RPMI8226 (cell line): ENCODE measurements at regions not wholly inside any gene's neighbourhood (a gene's known extent, or its start where the extent isn't known, plus 50 kb on each side); places are given as distances from the start of the nearest gene placed in this dataset.
"Not testable (repeated sequence)": the region's sequence is repeated elsewhere in the genome, so short reads cannot be mapped to it uniquely, and the experiment has no call there.

Experiments
- DNase-seq: peaks from one replicate; pipeline ENCODE4 v3.0.0-alpha.2; 2015

DNA sequence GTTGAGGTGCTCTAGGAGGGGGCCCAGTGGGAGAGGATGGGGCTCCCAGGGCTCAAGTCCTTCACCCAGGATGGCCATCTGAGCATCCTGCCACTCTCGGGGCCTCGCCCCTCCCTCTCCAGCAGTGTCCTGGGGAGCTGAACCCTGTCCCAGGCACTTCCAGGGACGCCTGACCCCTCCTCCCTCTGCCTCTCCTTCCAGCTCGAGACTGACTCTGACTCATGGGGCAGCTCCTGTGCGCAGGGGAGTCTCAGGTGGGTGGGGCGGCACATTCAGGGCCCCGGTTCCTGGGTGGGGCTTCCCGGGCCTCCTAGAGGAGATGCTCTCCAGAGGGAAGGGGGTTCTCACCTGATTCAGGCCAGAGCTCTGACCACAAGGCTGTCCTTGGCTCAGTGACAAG, 77.1 kb upstream of the IGLL5 start:
- DNase-seq = no peak

DNA sequence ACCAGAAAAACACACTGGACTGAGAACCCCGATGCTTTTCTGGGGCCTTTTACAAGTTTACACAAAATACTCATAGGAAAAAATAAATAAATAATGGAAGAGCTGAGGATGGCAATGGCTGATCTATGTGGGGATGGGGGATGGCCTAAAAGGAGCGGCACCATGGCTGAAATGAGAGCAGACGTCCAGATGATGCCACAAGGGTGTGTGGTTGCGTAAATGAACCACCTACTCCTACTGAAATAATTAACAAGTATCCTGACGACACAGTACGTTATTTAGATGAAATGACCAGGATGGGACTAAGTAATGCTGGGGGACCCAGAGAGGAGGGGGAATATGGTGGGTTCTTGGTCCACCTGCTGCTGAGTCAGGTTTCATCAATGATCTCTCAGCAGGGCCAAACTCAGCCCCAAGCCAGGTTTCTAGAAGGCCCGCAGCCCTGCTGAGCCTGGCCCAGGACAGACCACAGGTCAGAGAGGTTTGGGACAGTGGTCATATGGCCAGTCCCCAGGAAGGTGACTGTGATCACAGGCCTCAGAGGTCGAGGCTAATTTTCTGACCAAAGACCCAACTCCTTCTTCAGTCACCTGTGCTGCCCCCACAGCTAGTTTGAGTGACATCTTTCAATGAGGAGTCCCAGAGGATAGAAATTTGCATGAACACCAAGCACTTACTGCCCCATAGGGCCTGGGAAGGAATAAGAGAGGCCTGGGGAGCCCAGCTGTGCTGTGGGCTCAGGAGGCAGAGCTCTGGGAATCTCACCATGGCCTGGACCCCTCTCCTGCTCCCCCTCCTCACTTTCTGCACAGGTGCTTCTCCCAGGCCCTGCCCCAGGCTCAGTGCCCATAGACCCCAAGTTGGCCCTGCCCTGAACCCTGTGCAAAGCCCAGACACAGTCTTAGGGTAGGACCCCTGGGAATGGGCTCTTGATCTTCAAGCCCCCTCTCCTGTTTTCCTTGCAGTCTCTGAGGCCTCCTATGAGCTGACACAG, 76.3 kb upstream of the IGLL5 start:
- DNase-seq = no peak

DNA sequence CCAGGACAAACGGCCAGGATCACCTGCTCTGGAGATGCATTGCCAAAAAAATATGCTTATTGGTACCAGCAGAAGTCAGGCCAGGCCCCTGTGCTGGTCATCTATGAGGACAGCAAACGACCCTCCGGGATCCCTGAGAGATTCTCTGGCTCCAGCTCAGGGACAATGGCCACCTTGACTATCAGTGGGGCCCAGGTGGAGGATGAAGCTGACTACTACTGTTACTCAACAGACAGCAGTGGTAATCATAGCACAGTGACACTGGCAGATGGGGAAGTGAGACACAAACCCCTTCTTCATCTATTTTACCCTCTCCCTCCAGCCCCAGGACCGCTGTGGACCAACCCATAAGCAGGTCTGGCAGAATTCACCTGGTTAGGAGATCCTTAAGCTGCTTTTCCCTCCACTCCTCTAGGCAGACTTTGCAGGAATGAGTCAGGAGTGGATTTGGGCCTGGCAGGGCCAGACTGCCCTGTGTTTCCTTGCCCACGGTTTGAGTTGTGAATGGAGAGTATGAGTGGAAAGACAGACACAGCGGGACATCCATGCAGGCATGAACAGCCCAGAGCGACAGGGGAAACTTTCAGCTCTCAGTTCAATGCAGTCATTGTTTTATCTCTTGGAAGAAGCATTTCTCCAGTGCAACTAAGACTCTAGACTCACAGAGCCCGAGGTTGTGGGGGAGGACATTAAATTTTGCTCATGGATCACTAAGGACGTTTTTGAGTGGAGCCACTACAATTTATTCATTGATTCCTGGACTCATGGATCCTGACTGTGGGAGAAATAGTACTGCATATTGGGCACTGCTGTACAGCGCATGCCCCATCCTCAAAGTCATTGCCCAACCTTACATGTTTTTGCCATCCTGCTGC, 75.3 kb upstream of the IGLL5 start:
- DNase-seq = no peak

DNA sequence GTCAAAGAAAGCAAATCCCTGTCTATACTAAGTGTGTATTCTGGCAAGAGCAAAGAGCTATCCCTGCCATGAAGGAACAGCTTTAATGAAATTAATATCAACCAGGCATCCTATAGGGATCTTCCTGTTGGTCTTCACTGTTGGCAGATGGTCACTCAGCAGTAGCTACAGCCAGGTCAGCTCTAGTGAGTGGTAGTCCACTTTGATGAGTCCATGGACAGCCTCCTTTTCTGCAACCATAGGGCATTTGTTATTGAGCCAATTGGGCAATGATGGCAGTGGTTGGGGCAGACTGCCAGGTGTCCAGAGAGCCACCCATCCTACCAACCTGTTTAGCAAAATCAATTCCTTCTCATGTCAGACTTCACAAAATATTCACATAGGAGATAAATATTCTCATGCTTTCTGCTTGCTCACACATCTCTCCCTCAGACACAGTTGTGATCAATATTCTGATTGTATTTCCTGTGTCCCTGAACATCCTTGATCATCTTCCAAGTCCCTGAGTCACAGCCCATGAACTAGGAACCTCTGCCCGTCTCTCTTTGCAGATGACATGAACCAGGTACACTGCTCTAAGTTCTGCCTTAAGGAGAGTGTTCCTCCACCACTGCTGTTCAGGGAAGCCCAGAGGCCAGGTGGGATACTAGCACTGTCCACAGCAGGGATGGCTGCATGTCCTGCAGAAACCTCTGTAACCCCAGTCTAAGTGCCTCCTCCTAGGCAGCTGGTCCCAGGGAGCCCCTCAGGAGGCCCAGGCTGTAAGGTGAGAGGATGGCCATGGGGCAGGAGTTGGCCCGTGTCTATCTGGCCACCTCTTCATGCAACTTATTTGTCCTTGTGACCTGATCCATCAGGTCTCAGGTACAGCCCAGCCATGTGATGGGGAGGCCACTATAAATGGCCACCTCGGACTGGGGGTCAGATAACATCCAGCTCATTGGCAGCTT, 74.2 kb upstream of the IGLL5 start:
- no peak for DNase-seq

DNA sequence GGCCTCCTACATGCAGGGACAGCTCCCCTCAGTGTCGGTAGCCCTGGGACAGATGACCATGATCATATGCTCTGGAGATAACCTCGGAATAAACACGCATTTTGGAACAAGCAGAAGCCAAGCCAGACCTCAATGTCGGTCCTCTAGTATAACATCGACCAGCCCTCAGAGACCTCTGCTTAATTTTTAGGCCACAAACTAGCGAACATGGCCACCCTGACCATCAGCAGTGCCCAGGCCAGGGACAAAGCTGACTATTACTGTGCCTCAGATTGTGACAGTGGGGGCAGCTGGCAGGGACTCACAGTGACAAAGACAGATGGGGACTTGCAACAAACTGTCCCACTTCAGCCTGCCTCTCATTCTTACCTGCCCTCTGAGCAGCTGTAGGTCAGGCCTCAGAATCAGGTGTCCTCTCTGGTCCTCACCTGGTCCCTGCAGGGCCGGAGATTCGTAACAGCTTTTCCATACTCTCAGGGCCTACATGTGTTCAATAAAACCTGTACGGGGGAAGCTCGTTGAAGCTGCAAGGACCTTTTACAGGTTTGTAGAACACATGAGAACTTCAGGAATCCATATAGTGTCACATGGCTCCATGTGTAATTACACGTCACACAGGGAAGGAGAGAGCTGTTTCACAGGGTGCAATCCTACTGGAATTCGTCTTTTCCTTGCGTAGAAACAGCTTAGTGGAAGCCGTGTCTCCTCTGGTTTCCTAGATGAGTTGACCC, 72.8 kb upstream of the IGLL5 start:
- no peak for DNase-seq

DNA sequence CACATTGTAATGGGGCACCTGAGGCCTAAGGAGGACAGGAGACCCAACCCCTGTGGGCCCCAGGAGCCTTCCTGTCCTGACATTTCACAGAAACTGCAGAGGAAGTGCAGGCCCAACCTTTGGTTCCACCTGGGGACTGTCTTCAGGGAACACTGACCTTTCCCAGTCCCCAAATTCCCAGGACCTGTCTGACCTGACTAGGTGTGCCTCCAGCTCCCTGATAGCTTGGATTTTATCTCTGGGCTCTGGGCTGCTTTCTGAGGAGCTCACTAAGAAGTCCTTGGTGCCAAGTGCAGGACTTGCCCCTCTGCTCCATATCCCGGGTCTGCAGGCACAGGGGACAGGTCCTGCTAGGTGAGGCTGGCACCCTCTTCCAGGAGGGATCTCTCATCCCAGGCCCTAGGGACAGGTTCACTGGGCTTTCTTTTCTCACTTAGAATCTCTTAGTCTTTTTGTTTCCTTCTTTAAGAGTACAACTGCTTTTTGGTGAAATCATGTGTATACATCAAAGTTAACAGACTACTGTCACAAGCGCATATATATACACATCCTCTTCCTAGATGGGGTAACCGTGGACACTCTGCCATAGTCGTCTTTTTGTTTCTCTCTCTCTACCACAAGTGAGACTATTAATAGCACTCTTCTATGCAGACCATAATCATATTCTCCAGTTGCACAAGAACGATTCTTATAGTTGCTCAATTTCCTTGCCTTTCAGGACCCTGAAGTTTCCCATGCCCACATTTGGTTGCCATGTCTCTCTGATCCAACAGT, 72.0 kb upstream of the IGLL5 start:
- no peak for DNase-seq

DNA sequence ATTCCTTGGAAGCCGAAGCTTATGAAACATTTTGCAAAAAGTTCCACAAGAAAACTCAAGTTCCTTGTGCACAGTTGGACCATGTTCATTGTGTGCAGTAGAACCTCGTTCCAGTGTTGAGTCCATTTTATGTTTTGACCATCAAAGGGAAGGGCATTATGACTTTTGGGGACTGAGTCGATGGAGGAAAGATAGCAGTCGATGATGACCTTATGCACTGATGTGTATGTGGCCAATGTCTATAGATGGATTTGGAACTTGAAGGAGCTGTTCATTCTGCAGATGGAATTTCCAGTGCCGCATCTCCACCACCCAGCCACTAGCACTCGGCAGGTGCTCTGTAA, 71.5 kb upstream of the IGLL5 start:
- no peak for DNase-seq

DNA sequence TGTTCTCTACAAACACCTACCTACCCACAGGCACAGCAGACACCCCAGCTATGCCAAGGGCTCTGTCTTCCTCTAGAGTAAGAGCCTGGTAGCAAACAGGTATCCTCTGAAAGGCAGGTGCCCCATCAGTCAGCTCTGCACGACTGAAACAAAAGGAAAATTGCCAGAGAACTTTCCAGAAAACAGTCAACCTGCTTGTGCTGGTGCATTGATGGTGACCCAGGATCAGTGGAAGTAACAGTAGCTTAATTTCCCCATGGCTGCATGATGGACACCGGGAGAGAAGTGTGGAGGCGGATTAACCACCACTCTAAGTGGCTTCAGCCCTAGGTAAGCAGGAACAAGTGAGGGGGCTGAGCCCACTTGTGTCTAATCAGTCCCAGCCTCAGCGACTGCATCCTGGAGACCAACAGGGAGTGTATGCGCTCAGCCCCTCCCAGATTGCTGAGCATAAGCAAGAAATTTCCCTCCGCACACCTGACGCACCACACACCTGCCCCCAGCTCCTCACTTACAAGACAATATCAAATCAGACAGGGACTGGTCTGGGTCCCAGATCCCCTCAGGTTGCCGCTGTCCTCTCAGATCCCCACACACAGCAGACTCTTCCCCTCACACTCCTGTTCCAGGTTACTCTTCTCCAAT, 70.7 kb upstream of the IGLL5 start:
- no peak for DNase-seq

DNA sequence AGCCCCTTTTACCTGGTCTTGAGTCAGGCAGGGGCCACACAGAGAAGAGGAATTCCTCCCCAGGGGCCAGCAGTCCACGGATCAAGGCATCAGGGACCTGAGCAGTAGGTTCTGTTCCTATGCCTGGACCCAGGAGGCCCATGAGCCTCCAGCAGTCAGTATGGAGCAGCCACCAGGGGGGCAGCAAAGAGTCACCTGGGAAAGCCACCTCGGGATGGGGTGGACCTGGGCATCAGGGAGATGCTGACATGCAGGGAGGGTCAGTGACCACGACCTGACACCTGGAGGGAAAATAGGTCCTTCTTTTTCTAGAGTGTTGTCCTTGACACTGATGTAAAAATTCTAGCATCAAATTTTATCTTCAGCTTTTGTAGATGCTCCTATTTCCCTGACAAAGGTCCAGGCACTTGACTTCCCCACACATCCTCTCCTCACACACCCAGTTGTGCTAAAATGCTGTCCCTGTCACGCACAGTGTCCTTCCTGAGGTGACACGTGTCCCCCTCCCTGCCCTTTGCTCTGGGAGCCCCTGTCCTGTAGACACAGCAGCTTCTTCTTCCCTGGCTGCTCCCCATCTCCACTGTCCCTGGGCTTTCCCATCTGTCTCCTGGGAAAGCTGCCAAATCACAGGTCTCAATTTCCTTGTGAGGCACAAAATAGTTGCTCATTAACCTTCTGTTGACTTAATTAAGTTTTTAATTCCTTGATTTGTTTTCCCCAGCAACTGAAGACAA, 70.0 kb upstream of the IGLL5 start:
- no peak for DNase-seq

DNA sequence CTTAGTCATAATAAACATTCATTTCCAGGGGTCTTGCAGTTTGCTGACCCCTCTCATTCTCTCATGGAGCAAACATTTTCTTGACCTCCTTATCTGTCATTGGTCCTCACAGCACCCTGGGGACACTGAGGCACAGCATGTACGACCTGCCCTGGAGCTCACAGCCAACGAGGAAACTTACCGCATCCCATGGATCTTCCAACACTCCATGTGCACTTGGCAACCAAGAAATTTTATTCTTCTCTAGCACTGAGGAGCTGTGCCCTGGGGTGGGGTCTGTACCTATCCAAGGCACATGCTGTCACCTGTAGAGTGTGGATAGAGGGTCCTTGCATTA, 69.4 kb upstream of the IGLL5 start:
- no peak for DNase-seq

DNA sequence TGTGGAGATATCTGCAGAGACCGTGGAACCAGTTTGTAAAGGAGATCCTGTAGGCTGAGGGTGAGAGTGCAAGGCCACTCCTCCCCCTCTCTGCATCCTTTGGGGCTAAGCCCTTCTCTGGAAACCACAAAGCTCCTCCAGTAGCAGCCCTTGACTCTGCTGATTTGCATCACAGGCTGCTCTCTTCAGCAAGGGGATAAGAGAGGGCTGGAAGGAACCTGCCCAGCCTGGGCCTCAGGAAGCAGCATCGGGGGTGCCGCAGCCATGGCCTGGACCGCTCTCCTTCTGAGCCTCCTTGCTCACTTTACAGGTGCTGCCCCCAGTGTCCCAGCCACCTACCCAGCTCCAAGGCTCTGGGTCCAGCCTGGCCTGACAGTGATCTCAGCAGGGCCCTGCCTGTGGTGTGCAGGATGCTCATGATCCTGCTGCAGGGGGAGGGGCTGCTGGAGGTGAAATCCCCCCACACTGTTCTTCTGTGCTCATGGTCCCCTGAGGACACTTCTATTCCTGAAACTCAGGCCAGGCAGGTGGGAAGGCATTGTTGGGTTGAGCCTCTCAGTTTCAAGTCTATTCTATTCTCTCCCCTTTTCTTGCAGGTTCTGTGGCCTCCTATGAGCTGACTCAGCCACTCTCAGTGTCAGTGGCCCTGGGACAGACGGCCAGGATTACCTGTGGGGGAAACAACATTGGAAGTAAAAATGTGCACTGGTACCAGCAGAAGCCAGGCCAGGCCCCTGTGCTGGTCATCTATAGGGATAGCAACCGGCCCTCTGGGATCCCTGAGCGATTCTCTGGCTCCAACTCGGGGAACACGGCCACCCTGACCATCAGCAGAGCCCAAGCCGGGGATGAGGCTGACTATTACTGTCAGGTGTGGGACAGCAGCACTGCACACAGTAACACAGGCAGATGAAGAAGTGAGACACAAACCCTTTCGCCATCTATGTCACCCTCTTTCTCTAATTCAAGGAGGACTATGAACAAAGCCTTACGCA, 68.5 kb upstream of the IGLL5 start:
- DNase-seq = no peak

DNA sequence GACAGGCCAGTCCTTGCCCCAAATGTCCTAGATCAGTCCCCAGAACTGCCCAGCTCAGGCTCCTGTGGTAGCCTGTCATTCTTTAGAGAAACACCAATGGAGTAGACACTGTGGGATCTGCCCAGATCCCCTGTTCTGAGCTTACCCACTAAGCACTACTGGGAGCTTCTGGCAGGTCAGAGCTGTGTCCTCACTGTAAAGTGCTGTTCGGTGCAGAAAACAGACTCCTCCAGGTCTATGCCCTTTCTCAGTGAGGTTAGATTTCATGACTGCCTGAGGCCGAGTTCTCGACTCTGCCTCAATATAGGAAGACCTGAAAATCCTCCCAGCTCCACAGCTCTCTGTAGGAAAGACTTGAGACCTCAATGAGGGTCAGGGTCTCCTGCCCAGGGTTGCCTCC, 67.5 kb upstream of the IGLL5 start:
- no peak for DNase-seq

DNA sequence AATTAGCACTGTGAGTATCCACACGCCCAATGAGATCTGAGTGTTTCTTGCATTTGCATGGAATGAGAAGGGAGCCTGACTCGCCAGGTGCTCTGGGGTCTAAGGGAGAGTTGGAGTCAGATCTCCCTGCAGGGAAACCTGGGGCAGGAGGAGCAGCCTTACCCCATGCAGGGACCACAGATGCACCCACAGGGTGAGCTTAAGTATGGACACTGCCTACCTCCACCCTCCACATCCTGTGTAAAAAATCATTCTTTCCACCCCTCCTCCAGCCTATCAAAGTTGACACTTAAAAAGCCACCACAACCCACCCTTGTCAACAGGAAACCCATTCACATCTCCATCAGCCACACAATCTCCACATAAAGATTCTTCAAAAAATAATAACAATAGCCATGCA, 67.0 kb upstream of the IGLL5 start:
- no peak for DNase-seq

DNA sequence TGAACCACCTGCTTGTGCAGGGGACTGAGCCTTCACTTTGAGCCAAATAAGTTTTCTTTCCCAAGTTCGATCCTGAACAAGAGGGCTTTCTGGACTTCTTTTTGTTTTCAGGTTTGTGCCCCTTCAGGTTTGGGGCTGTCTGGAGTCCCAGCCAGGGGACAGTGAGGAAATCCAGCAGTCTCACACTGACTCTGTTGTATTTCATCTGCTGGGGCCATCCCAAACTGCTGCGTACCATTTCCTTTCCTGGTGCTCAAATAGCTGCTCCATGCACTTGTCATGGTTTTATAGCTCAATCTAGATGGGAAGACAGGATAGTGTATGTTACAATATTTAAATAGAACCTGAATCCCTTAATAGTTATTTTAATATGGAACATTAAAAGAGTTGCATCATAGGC, 66.3 kb upstream of the IGLL5 start:
- DNase-seq = no peak

DNA sequence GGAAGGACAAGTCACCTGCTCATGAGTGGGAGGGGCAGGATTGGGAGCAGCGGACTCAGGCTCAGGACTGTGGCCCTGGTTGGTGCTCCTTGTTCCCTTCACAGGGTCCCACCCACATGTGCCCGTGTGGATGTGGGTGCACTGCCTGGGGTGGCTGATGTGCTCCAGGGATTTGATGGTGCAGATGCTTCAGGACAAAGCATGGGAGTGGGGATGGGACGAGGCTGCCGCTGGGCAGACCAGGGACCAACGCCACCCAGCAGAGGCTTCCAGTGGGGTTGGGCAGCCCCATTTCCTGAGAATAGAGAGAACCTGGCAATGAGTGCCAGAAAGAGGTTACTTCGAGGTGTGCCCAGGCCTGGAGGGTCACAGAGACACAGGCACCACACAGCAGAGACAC, 65.5 kb upstream of the IGLL5 start:
- no peak for DNase-seq

DNA sequence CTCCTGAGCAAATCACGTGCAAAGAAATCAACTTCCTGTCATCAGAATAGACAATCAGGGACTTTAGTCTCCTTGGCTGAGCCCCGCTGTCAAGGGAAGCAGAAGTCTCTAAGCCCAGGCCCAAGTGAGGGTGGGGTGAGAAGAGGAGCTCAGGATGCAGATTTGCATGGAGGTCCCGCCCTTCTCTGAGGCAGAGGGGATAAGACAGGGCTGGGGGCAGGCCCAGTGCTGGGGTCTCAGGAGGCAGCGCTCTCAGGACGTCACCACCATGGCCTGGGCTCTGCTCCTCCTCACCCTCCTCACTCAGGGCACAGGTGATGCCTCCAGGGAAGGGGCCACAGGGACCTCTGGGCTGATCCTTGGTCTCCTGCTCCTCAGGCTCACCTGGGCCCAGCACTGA, 65.1 kb upstream of the IGLL5 start:
- not testable (repeated sequence) for DNase-seq

DNA sequence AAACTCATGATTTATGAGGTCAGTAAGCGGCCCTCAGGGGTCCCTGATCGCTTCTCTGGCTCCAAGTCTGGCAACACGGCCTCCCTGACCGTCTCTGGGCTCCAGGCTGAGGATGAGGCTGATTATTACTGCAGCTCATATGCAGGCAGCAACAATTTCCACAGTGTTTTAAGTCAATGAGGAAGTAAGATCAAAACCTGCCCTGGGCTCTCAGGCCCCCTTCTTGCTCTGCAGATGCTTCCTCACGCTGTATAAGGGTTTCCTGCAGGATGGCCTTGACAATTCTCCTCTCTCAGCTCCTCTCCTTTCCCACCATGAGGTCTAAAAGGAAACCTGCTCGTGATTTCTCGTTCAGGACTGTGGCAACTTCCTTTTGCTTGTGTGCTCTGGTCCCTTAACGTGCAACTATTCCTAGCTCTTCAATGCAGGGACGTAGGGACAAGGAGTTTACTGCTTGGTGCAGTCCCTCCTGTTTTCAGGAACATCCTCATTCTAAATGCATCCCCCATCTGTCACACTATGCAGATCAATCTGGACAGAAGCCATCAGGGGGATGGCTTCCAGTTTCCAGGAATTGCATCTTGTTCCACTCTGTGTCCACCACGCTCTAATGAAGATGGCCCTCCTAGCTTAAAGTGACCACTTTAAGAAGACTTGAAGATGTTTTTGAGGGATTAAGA, 64.3 kb upstream of the IGLL5 start:
- no peak for DNase-seq
